ENCODE measurements at regions not wholly inside any gene's neighbourhood (a gene's known extent, or its start where the extent isn't known, plus 50 kb on each side); places are given as distances from the start of the nearest gene placed in this dataset.

DNA sequence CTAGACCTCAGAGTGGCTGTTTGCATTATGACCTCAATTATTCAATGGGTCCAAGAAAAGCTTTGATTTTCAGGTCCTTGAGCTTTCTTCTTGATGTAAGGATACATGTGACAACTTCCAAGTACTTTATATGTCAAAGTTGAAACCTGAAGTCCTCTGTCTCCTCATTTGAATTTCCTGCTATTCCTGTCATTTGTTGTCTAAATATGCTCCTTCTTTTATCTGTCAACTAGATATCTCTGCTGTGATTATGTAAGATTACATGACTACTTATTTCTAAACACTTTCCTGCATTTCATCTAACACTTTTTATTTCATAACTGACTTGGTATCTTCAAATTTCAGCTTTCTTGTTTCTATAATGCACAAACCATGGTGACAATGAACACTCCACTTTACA is 670.0 kb upstream of the FAM174A start:
- TF ChIP-seq SIN3A (IDR thresholded peaks at IDR 0.05; ENCODE audit: borderline replicate concordance, low read depth, low read length) = no peak
- no peak for TF ChIP-seq CTCF (IDR thresholded peaks at IDR 0.05)
- TF ChIP-seq EP300 (IDR thresholded peaks at IDR 0.05; ENCODE audit: borderline replicate concordance in 1 of 2, low read depth in 1 of 2, low read length in 1 of 2) = no peak
- no peak for TF ChIP-seq NFIC (IDR thresholded peaks at IDR 0.05; ENCODE audit: borderline replicate concordance)
- TF ChIP-seq POLR2AphosphoS5 (IDR thresholded peaks at IDR 0.05; ENCODE audit: low read depth, low read length) = no peak
- TF ChIP-seq, protein P1, sequence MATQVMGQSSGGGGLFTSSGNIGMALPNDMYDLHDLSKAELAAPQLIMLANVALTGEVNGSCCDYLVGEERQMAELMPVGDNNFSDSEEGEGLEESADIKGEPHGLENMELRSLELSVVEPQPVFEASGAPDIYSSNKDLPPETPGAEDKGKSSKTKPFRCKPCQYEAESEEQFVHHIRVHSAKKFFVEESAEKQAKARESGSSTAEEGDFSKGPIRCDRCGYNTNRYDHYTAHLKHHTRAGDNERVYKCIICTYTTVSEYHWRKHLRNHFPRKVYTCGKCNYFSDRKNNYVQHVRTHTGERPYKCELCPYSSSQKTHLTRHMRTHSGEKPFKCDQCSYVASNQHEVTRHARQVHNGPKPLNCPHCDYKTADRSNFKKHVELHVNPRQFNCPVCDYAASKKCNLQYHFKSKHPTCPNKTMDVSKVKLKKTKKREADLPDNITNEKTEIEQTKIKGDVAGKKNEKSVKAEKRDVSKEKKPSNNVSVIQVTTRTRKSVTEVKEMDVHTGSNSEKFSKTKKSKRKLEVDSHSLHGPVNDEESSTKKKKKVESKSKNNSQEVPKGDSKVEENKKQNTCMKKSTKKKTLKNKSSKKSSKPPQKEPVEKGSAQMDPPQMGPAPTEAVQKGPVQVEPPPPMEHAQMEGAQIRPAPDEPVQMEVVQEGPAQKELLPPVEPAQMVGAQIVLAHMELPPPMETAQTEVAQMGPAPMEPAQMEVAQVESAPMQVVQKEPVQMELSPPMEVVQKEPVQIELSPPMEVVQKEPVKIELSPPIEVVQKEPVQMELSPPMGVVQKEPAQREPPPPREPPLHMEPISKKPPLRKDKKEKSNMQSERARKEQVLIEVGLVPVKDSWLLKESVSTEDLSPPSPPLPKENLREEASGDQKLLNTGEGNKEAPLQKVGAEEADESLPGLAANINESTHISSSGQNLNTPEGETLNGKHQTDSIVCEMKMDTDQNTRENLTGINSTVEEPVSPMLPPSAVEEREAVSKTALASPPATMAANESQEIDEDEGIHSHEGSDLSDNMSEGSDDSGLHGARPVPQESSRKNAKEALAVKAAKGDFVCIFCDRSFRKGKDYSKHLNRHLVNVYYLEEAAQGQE (IDR thresholded peaks at IDR 0.05; ENCODE audit: low read depth, low read length) = no peak
- no peak for TF ChIP-seq EZH2phosphoT487 (IDR thresholded peaks at IDR 0.05; ENCODE audit: borderline replicate concordance, low read depth)
- TF ChIP-seq YY1 (IDR thresholded peaks at IDR 0.05; ENCODE audit: low read depth) = no peak
- TF ChIP-seq NRF1 (IDR thresholded peaks at IDR 0.05; ENCODE audit: low read depth, low read length) = no peak
- TF ChIP-seq USF1 (IDR thresholded peaks at IDR 0.05; ENCODE audit: borderline replicate concordance, low read depth) = no peak

Measured in SK-N-SH (cell line).